ENCODE measurements at regions not wholly inside any gene's neighbourhood (a gene's known extent, or its start where the extent isn't known, plus 50 kb on each side); places are given as distances from the start of the nearest gene placed in this dataset.

DNA sequence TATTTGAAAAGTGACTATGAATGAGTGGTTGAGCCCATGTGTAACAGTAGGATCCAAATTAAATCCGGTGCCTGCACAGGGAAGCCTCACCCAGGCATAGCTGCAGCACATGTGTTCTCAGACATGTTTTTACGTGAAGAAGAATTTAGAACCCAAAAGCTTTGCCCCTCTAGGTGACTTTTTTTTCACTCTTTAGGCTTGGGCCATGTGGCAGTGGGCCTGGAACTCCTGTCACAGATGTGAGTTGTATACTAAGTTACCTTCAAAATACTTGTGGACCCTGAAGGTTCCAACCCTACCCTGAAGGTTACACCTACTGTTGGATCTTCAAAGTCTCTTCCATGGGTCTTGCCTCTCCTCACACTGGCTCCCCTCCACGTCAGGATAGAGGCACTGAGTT, 146.6 kb downstream of the GAS1 start:
- no peak overlapping the region for H2AFZ ChIP-seq (ENCODE audit: low read depth, low read length)
- H3K79me2 ChIP-seq (ENCODE audit: low read length): no peaks in the 10 kb centered on the region
- H3K27me3 ChIP-seq (ENCODE audit: low read depth, low read length): no peaks in the 10 kb centered on the region
- H3K27ac ChIP-seq (ENCODE audit: low read length): no peak overlapping the region
- H3K9me3 ChIP-seq (ENCODE audit: insufficient read depth, low read length): no peaks in the 10 kb centered on the region
- no peak overlapping the region for H3K9ac ChIP-seq (ENCODE audit: low read length)
- H4K20me1 ChIP-seq (ENCODE audit: insufficient read depth, low read length): no peaks in the 10 kb centered on the region
- no peak overlapping the region for H3K4me3 ChIP-seq (ENCODE audit: low read length)
- no peaks in the 10 kb centered on the region for H3K4me1 ChIP-seq (ENCODE audit: low read length)
- no peak overlapping the region for H3K4me2 ChIP-seq (ENCODE audit: low read length)
- no peak for TF ChIP-seq EZH2phosphoT487 (IDR thresholded peaks at IDR 0.05; ENCODE audit: low read depth)
- TF ChIP-seq, protein P1, sequence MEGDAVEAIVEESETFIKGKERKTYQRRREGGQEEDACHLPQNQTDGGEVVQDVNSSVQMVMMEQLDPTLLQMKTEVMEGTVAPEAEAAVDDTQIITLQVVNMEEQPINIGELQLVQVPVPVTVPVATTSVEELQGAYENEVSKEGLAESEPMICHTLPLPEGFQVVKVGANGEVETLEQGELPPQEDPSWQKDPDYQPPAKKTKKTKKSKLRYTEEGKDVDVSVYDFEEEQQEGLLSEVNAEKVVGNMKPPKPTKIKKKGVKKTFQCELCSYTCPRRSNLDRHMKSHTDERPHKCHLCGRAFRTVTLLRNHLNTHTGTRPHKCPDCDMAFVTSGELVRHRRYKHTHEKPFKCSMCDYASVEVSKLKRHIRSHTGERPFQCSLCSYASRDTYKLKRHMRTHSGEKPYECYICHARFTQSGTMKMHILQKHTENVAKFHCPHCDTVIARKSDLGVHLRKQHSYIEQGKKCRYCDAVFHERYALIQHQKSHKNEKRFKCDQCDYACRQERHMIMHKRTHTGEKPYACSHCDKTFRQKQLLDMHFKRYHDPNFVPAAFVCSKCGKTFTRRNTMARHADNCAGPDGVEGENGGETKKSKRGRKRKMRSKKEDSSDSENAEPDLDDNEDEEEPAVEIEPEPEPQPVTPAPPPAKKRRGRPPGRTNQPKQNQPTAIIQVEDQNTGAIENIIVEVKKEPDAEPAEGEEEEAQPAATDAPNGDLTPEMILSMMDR (IDR thresholded peaks at IDR 0.05; ENCODE audit: low read depth, low read length): no peak
- H3K36me3 ChIP-seq (replicated peaks; ENCODE audit: low read depth, low read length): no peaks in the 10 kb centered on the region

DNA sequence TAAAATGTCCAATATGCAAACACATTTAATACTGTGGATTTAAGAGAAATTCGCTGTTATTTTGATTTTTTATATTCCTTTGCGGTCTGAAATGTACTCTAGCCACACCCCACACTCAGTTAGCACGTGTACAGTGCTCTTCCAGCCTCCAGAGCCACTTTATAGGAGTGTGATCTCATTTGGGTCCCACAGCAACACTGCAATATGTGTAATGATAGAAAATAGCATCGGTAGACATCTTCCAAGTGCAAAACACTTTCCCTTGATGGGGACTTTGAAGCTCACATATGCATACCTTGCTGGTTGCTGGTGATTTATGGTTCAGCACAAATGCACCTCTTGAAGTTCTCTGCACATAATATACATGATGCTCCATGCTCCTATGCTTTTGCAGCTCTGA, 148.3 kb downstream of the GAS1 start:
- Histone ChIP-seq H3K4me3 (ENCODE audit: low read length) (no peak overlapping the region), H3K27me3 (ENCODE audit: low read depth, low read length) (no peaks in the 10 kb centered on the region), H2AFZ (ENCODE audit: low read depth, low read length) (no peak overlapping the region), H3K4me1 (ENCODE audit: low read length) (no peaks in the 10 kb centered on the region), H3K9ac (ENCODE audit: low read length) (no peak overlapping the region), H3K36me3 (replicated peaks; ENCODE audit: low read depth, low read length) (no peaks in the 10 kb centered on the region), H3K9me3 (ENCODE audit: insufficient read depth, low read length) (no peaks in the 10 kb centered on the region), H3K4me2 (ENCODE audit: low read length) (no peak overlapping the region), H3K79me2 (ENCODE audit: low read length) (no peaks in the 10 kb centered on the region), H4K20me1 (ENCODE audit: insufficient read depth, low read length) (no peaks in the 10 kb centered on the region), H3K27ac (ENCODE audit: low read length) (no peak overlapping the region)
- TF ChIP-seq EZH2phosphoT487 (IDR thresholded peaks at IDR 0.05; ENCODE audit: low read depth): no peak
- TF ChIP-seq, protein P1 (IDR thresholded peaks at IDR 0.05; ENCODE audit: low read depth, low read length): no peak

DNA sequence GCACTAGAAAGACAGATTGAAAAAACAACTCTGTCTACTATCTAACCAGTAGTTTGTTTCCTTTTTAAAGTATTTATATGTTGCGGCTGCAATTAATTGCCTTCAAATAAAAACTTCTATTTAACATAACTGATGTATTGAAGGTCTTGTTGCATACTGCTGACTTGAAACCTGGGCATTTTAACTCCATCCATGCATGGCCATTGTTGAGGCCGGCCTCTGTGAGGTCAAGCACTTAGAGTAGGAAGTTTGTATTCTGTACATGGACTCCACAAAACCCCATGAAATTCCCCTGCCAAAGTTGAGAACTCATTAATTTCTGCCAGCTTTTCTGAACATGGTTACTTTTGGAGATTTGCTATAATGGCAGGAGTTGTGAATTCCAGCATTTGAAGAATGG, 150.6 kb downstream of the GAS1 start:
- no peak overlapping the region for H2AFZ ChIP-seq (ENCODE audit: low read depth, low read length)
- no peaks in the 10 kb centered on the region for H3K27me3 ChIP-seq (ENCODE audit: low read depth, low read length)
- H3K79me2 ChIP-seq (ENCODE audit: low read length): no peaks in the 10 kb centered on the region
- peaks cover 7% of the 10 kb centered on the region; the same call in 1 of the 2 replicates for H3K4me1 ChIP-seq (ENCODE audit: low read length)
- no peaks in the 10 kb centered on the region for H4K20me1 ChIP-seq (ENCODE audit: insufficient read depth, low read length)
- H3K27ac ChIP-seq (ENCODE audit: low read length): no peak overlapping the region
- H3K36me3 ChIP-seq (replicated peaks; ENCODE audit: low read depth, low read length): no peaks in the 10 kb centered on the region
- H3K9me3 ChIP-seq (ENCODE audit: insufficient read depth, low read length): no peaks in the 10 kb centered on the region
- no peak overlapping the region for H3K9ac ChIP-seq (ENCODE audit: low read length)
- H3K4me2 ChIP-seq (ENCODE audit: low read length): no peak overlapping the region
- H3K4me3 ChIP-seq (ENCODE audit: low read length): no peak overlapping the region
- TF ChIP-seq EZH2phosphoT487 (IDR thresholded peaks at IDR 0.05; ENCODE audit: low read depth): no peak
- TF ChIP-seq, protein P1 (IDR thresholded peaks at IDR 0.05; ENCODE audit: low read depth, low read length): no peak

GRCh38 chr9:86795823-86796553, 151.3 kb downstream of the GAS1 start:
- H4K20me1 ChIP-seq (ENCODE audit: insufficient read depth, low read length): no peaks in the 10 kb centered on the region
- no peak overlapping the region for H3K27ac ChIP-seq (ENCODE audit: low read length)
- no peaks in the 10 kb centered on the region for H3K9me3 ChIP-seq (ENCODE audit: insufficient read depth, low read length)
- no peaks in the 10 kb centered on the region for H3K79me2 ChIP-seq (ENCODE audit: low read length)
- no peak overlapping the region for H2AFZ ChIP-seq (ENCODE audit: low read depth, low read length)
- peaks cover 7% of the 10 kb centered on the region; the same call in 1 of the 2 replicates for H3K4me1 ChIP-seq (ENCODE audit: low read length)
- H3K9ac ChIP-seq (ENCODE audit: low read length): no peak overlapping the region
- no peak for TF ChIP-seq EZH2phosphoT487 (IDR thresholded peaks at IDR 0.05; ENCODE audit: low read depth)
- TF ChIP-seq, protein P1 (IDR thresholded peaks at IDR 0.05; ENCODE audit: low read depth, low read length): no peak
- H3K36me3 ChIP-seq (replicated peaks; ENCODE audit: low read depth, low read length): no peaks in the 10 kb centered on the region
- no peaks in the 10 kb centered on the region for H3K27me3 ChIP-seq (ENCODE audit: low read depth, low read length)
- H3K4me3 ChIP-seq (ENCODE audit: low read length): no peak overlapping the region
- H3K4me2 ChIP-seq (ENCODE audit: low read length): no peak overlapping the region
